HG03571 (cell line): ENCODE measurements at regions not wholly inside any gene's neighbourhood (a gene's known extent, or its start where the extent isn't known, plus 50 kb on each side); places are given as distances from the start of the nearest gene placed in this dataset.

Experiments used
- ATAC-seq: cut with Tn5 transposase; IDR thresholded peaks from one replicate; pipeline ENCODE4 v1.9.1; 2021; ENCODE audit not compliant: unreplicated experiment

- no peak for ATAC-seq
Observed at GRCh38 chr1:195584870-195585624, 1023.2 kb downstream of the KCNT2 start.

- ATAC-seq = no peak
Observed at GRCh38 chr1:195580988-195581387, 1027.3 kb downstream of the KCNT2 start.

GRCh38 chr1:195577748-195578147 is 1030.5 kb downstream of the KCNT2 start:
- no peak for ATAC-seq

GRCh38 chr1:195576641-195577040 is 1031.6 kb downstream of the KCNT2 start:
- no peak for ATAC-seq

GRCh38 chr1:195574511-195574910 is 1033.7 kb downstream of the KCNT2 start:
- no peak for ATAC-seq

DNA sequence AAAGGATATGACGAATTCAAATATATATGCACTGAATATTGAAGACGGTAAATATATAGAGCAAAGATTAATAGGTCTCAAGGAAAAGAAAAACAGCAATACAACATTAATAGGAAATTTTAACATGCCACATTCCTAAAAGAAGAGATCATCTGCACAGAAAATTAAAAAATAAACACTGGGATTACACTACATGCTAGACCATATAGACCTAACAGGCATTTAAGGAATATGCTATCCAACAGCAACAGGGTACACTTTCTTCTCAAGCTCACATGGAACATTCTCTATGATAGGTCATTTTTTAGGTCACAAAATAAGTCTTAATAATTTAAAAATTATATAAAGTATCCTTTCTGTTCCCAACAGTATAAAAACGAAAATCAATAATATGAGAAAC is 1038.3 kb downstream of the KCNT2 start:
- no peak for ATAC-seq

- no peak for ATAC-seq
Observed at GRCh38 chr1:195568389-195568788, 1039.9 kb downstream of the KCNT2 start.

GRCh38 chr1:195562074-195562473 is 1046.2 kb downstream of the KCNT2 start:
- no peak for ATAC-seq

GRCh38 chr1:195550071-195550862 is 1058.0 kb downstream of the KCNT2 start:
- ATAC-seq = no peak

- ATAC-seq = no peak
Observed at GRCh38 chr1:195530961-195531360, 1077.3 kb downstream of the KCNT2 start.

DNA sequence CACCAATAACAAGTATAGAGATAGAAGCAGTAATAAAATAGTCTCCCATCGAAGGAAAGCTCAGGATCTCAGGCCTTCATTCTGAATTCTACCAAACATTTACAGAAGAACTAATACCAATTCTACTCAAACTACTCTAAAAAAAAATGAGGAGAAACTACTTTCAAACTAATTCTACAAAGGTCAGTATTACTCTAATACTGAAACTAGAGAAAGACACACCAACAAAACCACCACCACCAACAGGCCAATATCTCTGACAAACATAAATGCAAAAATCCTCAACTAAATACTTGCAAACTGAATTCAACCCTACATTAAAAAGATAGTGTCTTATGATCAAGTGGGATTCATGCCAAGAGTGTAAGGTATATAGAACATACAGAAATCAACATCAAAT is 1078.4 kb downstream of the KCNT2 start:
- ATAC-seq = no peak

DNA sequence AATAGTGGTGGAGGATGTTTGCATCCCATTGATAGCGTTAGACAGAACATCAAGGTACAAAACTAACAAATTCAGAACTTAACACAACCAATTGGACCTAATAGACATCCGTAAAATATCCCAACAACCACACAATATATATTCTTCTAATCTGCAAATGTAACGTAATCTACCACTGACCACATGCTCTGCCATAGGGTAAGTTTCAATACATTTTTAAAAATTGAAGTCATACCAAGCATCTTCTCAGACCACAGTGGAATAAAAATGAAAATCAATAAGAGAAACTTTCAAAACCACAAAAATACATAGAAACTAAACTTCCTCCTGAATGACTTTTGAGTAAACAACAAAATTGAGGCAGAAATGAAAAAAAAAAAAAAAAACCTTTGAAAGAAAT is 1087.5 kb downstream of the KCNT2 start:
- ATAC-seq = no peak

DNA sequence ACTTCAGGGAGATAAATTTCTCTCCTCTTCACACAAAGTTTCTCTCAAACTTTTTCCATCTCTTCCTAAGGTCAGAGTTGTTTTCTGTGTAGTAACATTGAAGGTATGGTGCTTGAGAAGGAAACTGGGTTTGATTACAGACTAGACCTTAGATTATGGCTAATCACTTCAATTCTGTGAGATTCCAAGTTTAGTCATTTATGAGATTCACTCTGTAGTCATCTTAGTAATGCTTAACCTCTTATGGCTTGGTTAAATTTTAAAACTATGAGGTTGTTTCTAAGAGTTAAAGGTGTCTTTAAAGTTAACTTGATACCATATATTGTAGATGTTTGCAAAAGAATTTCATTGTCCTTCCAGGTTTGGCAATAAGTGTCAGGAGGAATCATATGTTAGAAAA is 1092.2 kb downstream of the KCNT2 start:
- ATAC-seq = no peak

DNA sequence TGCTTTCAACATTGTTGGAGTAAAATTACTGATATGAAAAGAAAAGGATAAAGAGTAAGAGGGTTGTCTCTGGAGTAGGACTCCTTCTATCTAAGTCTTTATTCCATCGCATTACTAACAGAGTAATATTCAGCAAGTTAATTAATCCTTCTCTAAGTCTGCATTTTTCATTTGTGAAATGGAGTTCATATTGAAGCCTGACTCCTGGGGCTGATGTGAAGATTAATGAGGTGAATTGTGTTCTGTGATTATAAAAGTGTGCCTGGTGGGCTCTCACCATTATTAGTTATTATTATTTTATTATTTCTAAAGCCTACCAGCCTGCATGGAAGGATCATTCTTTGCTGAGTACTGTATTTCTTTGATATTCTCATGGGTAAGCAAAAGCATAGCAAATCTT is 1096.7 kb downstream of the KCNT2 start:
- ATAC-seq = no peak

DNA sequence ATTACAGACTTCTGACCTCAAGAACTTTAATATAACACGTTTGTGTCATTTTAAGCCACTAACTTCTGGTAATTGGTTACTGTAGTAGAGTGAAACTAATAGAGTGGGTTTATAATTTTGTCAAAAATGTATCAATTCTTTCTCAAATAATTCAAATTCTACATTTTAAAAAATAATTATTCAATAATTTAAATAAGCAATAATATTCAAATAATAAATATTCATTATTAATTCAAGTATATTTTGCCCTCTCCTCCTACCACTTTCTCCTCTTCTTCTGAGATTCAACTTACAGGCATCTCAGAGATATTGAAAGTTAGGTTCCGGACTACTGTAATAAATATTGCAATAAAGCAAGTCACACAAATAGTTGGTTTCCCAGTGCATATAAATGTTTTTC is 1107.1 kb downstream of the KCNT2 start:
- no peak for ATAC-seq

DNA sequence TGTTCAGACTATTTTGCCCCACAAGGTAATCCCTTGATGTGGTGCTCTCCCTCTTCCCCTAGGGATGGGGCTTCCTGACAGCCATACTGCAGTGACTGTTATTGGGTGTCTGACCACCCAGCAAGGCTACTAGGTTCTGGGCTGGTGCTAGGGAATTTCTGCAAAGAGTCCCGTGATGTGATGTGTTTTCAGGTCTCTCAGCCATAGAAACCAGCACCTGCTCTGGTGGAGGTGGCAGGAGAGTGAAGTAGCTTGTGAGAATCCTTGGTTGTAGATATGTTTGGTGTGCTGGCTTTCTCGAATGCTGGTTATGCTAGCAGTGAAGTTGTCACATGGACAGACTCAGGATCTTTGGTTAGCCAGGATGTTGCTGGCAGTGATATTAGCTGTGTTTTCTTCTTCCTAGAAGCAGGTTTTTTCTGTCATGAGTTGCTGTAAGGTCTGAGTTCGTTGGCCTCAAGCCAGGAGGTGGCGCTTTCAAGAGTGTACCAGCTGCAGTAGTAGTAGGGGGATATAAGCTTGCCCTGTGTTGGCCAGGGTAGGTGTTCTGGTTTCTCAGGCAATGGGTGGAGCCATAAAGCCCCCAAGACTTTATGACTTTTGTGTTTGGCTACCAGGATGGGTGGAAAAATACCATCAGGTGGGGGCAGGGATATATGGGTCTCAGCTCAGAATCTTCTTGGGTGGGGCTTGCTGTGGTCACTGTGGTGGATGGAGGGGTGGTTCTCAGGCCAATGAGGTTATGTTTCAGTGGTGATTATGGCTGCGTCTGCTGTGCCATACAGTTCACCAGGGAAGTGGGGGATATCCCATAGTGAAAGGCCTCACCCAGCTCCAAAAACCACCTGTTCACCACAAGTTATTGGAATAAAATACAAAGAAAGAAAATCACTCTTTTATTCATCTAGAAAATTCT is 1112.3 kb downstream of the KCNT2 start:
- ATAC-seq = no peak

DNA sequence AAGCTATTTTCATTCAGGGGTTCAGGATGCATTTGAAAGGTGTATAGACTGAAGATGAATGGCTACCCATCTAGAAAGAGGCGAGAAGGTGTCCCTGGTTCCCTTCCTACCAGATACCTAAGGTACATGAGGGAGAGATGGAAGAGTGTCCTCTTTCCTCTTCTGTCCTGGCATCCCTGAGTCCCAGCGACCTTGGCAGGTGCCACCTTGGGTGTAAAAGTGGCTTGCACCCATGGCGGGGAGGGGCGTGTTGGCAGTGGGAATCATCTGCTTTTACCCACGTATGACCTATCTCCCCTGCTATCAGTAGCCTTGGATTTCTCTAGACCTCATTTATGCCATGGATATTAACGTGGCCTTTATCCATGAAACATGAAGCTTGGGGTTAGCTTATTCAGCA is 1126.1 kb downstream of the KCNT2 start:
- no peak for ATAC-seq

DNA sequence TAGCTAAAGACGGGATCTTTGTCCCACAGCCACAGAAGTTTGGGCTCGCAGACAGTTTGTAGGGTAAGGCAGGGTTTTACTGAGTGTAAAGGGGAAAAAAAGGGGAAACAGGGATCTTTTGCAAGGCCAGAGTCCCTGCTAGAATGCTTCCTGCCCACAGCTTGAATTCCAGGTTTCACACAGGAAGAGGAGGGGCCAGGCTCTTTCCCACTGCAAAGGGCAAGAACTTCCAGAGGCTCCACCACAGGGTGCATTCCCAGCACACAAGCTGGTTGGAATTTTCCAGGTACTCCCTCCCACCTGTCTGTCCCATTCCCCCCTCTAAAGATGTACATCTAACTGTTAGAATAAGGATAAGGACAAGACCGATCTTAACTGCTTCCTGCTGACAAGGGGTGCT is 1126.9 kb downstream of the KCNT2 start:
- no peak for ATAC-seq

DNA sequence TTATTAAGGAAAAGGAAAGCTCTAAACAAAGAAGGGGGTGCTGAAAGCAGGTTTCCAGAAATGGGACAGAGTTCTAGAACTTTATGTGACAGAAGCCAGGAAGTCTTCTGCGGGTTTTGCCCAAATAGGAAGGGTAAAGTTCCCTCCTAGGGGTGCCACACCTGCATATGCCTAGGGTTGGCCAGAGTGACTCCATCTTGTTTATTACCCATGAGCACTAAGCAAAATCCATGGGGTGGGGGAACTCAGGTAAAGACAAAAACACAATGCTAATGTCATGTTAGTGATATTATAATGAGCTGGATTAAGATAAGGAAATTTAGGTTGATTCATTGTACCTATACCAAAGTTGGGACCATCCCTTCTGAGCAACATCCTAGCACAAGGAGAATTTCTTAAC is 1132.7 kb downstream of the KCNT2 start:
- ATAC-seq = no peak

GRCh38 chr1:195472291-195472690 is 1135.9 kb downstream of the KCNT2 start:
- no peak for ATAC-seq

DNA sequence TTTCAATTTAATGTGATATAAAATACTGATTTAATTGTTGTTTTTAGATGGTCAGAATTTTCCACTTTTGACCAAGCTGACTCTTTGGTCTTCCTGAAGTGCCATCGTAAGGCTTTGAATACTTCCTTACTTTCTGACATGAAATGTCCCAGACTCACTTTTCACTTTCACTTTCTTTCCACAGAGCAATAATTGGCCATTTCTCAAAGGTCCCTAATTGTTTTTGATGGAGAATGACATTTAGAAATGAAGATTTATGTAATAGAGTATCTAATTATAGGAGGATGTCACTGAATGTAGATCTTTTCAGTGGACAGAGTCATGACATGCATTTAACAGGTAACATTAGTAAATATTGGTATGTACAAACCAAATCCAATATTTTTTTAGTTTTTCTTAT is 1141.6 kb downstream of the KCNT2 start:
- ATAC-seq = no peak
